Loucy (cell line): ENCODE measurements at regions not wholly inside any gene's neighbourhood (a gene's known extent, or its start where the extent isn't known, plus 50 kb on each side); places are given as distances from the start of the nearest gene placed in this dataset.

Experiments
- H2AFZ ChIP-seq: fragments of 200-600 bp; sonication (generic); 2 replicates; pipeline ENCODE4 v1.6.0; 2016; ENCODE audit warnings: antibody characterized with exemption, mild to moderate bottlenecking, low read length, moderate library complexity
- H3F3A ChIP-seq: fragments of 200-600 bp; 2 replicates; pipeline ENCODE4 v1.6.0; 2016; ENCODE audit warnings: antibody characterized with exemption, low read depth, mild to moderate bottlenecking
- H3K27me3 ChIP-seq: fragments of 200-600 bp; sonication (generic); 2 replicates; pipeline ENCODE4 v1.6.1; 2014; ENCODE audit warnings: low read length, mild to moderate bottlenecking; ENCODE audit not compliant: insufficient read depth, poor library complexity, severe bottlenecking
- H3K36me3 ChIP-seq: fragments of 200-600 bp; sonication (generic); 2 replicates; pipeline ENCODE4 v1.6.1; 2016; ENCODE audit warnings: low read length; ENCODE audit not compliant: insufficient read depth
- H3K4me1 ChIP-seq: fragments of 200-600 bp; sonication (generic); 2 replicates; pipeline ENCODE4 v1.5.1; 2014; ENCODE audit warnings: low read length, mild to moderate bottlenecking; ENCODE audit not compliant: insufficient read depth, poor library complexity, severe bottlenecking
- H3K4me2 ChIP-seq: fragments of 200-600 bp; sonication (generic); 2 replicates; pipeline ENCODE4 v1.6.0; 2014; ENCODE audit warnings: antibody characterized with exemption, low read length, low read depth, mild to moderate bottlenecking; ENCODE audit not compliant: poor library complexity, severe bottlenecking
- H3K4me3 ChIP-seq: fragments of 200-600 bp; sonication (generic); 2 replicates; pipeline ENCODE4 v1.5.1; 2014; ENCODE audit warnings: low read length, mild to moderate bottlenecking, mixed read lengths; ENCODE audit not compliant: poor library complexity, severe bottlenecking
- H3K79me2 ChIP-seq: fragments of 200-600 bp; sonication (generic); 2 replicates; pipeline ENCODE4 v1.6.1; 2014; ENCODE audit warnings: low read length; ENCODE audit not compliant: insufficient read depth
- H3K9ac ChIP-seq: fragments of 200-600 bp; sonication (generic); 2 replicates; pipeline ENCODE4 v1.6.0; 2014; ENCODE audit warnings: mild to moderate bottlenecking, low read depth, low read length, moderate library complexity; ENCODE audit not compliant: poor library complexity, severe bottlenecking
- H3K9me2 ChIP-seq: fragments of 200-600 bp; sonication (generic); replicated peaks from 2 replicates; pipeline ENCODE4 v1.6.1; 2016; ENCODE audit warnings: low read depth, low read length, mixed read lengths
- H3K9me3 ChIP-seq: fragments of 200-600 bp; sonication (generic); 2 replicates; pipeline ENCODE4 v1.6.1; 2014; ENCODE audit warnings: mild to moderate bottlenecking, antibody characterized with exemption, low read length, low read depth; ENCODE audit not compliant: insufficient read depth
- H4K20me1 ChIP-seq: fragments of 200-600 bp; sonication (generic); 2 replicates; pipeline ENCODE4 v1.6.0; 2014; ENCODE audit warnings: antibody characterized with exemption, low read length, mild to moderate bottlenecking; ENCODE audit not compliant: insufficient read depth, poor library complexity, severe bottlenecking
- EZH2phosphoT487 ChIP-seq: fragments of 200-600 bp; IDR thresholded peaks from 2 replicates; pipeline ENCODE4 v1.6.1; 2018; ENCODE audit warnings: antibody characterized with exemption, mild to moderate bottlenecking, moderate library complexity, borderline replicate concordance
- TF ChIP-seq, protein P1 (sequence below): fragments of 200-600 bp; sonication (generic); conservative IDR thresholded peaks from 2 replicates; pipeline ENCODE4 v1.5.1; 2014; ENCODE audit warnings: mild to moderate bottlenecking, antibody characterized with exemption, low read length

GRCh38 chr6:33949877-33950435, 146.2 kb upstream of the MLN start:
- TF ChIP-seq, protein P1, sequence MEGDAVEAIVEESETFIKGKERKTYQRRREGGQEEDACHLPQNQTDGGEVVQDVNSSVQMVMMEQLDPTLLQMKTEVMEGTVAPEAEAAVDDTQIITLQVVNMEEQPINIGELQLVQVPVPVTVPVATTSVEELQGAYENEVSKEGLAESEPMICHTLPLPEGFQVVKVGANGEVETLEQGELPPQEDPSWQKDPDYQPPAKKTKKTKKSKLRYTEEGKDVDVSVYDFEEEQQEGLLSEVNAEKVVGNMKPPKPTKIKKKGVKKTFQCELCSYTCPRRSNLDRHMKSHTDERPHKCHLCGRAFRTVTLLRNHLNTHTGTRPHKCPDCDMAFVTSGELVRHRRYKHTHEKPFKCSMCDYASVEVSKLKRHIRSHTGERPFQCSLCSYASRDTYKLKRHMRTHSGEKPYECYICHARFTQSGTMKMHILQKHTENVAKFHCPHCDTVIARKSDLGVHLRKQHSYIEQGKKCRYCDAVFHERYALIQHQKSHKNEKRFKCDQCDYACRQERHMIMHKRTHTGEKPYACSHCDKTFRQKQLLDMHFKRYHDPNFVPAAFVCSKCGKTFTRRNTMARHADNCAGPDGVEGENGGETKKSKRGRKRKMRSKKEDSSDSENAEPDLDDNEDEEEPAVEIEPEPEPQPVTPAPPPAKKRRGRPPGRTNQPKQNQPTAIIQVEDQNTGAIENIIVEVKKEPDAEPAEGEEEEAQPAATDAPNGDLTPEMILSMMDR, result no peak
- TF ChIP-seq EZH2phosphoT487, result no peak
- H3K27me3 ChIP-seq, result no peaks in the 10 kb centered on the region
- no peak overlapping the region for H3K4me2 ChIP-seq
- H3K9ac ChIP-seq, result no peak overlapping the region
- no peaks in the 10 kb centered on the region for H3F3A ChIP-seq
- H3K4me1 ChIP-seq, result peaks cover 43% of the 10 kb centered on the region
- no peaks in the 10 kb centered on the region for H3K79me2 ChIP-seq
- no peaks in the 10 kb centered on the region for H3K9me2 ChIP-seq
- H4K20me1 ChIP-seq, result no peaks in the 10 kb centered on the region
- H3K36me3 ChIP-seq, result no peaks in the 10 kb centered on the region
- no peak overlapping the region for H2AFZ ChIP-seq
- H3K9me3 ChIP-seq, result no peaks in the 10 kb centered on the region
- H3K4me3 ChIP-seq, result no peak overlapping the region

DNA sequence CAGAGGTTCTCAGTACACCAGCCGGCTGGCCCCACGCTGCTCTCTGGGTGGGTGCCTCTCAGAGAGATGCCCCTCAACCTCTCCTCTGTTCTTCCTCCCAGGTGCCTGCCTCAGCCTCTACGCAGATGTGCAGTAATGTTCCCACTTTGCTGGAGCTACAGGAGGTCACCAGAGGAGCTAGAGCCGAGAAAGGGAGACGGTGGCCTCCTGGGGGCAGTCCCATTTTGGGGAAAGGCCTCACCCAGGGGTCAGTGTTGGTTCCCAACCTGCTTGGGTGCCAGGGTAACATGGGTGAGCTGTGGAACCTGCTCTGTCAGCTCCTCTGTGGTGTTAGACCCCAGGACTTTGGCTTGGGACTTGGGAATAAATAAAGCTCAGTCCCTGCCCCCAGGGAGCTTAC, 145.3 kb upstream of the MLN start:
- no peak overlapping the region for H3K4me2 ChIP-seq
- H3K4me1 ChIP-seq, result peaks cover 36% of the 10 kb centered on the region
- H3F3A ChIP-seq, result no peaks in the 10 kb centered on the region
- no peak overlapping the region for H3K9ac ChIP-seq
- no peak overlapping the region for H3K4me3 ChIP-seq
- no peaks in the 10 kb centered on the region for H3K9me2 ChIP-seq
- H3K27me3 ChIP-seq, result no peaks in the 10 kb centered on the region
- no peak for TF ChIP-seq EZH2phosphoT487
- TF ChIP-seq, protein P1, result no peak
- no peak overlapping the region for H2AFZ ChIP-seq
- H3K9me3 ChIP-seq, result no peaks in the 10 kb centered on the region
- H3K36me3 ChIP-seq, result no peaks in the 10 kb centered on the region
- no peaks in the 10 kb centered on the region for H4K20me1 ChIP-seq
- no peaks in the 10 kb centered on the region for H3K79me2 ChIP-seq

GRCh38 chr6:33947916-33948594, 144.3 kb upstream of the MLN start:
- Histone ChIP-seq H3K36me3 (no peaks in the 10 kb centered on the region), H3K4me2 (no peak overlapping the region), H3K9me2 (no peaks in the 10 kb centered on the region), H3K4me3 (no peak overlapping the region), H4K20me1 (no peaks in the 10 kb centered on the region), H3F3A (no peaks in the 10 kb centered on the region), H3K79me2 (no peaks in the 10 kb centered on the region), H3K27me3 (no peaks in the 10 kb centered on the region), H2AFZ (no peak overlapping the region), H3K9ac (no peak overlapping the region), H3K9me3 (no peaks in the 10 kb centered on the region), H3K4me1 (peaks cover 47% of the 10 kb centered on the region)
- TF ChIP-seq EZH2phosphoT487, result no peak
- TF ChIP-seq, protein P1, result no peak
